Urinary bladder (tissue), 3 donors: ENCODE measurements at regions not wholly inside any gene's neighbourhood (a gene's known extent, or its start where the extent isn't known, plus 50 kb on each side); places are given as distances from the start of the nearest gene placed in this dataset.

Experiments
- DNase-seq: peaks from one replicate; pipeline ENCODE4 v3.0.0-alpha.2; 2015; ENCODE audit errors: extremely low spot score
- H3K27ac ChIP-seq: one replicate; pipeline ENCODE4 v1.5.1; 2013; ENCODE audit warnings: low read depth, mild to moderate bottlenecking, moderate library complexity
- H3K36me3 ChIP-seq: one replicate; pipeline ENCODE4 v1.6.1; 2013; ENCODE audit warnings: mild to moderate bottlenecking, moderate library complexity; ENCODE audit not compliant: insufficient read depth
- H3K4me1 ChIP-seq: one replicate; pipeline ENCODE4 v1.6.1; 2013; ENCODE audit warnings: mild to moderate bottlenecking, moderate library complexity; ENCODE audit not compliant: insufficient read depth
- H3K4me3 ChIP-seq: one replicate; pipeline ENCODE4 v1.5.1; 2013; ENCODE audit warnings: low read depth, low read length
- WGBS: extraction: QIAGEN DNeasy Blood & Tissue Kit; methylation state at CpG from one replicate; pipeline ENCODE4 v1.1.7; 2013; 5-methylcytosine and 5-hydroxymethylcytosine counted together
- donor health status: healthy with polysubstance abuse.
- donor health status: healthy.

DNA sequence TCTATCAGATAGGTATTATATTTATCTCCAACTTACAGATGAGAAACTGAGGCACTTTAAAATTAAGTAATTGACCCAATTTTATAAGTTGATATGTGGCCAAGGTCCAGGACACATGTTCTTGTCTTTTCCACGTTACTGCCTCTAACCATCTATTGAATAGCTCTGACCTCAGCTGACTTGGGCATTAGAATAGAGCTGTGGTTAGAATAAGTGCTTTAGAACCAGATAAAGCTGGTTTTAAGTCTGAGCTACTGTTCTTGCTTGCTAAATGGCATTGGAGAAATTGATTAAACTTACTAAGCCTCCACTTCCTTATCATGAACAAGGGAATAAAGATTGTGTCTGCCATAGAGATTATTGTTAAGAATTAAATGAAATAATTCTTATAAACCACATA lies 147.8 kb upstream of the DTNBP1 start:
- Histone ChIP-seq H3K4me3 (no peak overlapping the region), H3K27ac (no peak overlapping the region), H3K36me3 (no peaks in the 10 kb centered on the region), H3K4me1 (no peaks in the 10 kb centered on the region)
- WGBS = 69% methylated on average over 1 of the region's 1 CpG
- no peak for DNase-seq

DNA sequence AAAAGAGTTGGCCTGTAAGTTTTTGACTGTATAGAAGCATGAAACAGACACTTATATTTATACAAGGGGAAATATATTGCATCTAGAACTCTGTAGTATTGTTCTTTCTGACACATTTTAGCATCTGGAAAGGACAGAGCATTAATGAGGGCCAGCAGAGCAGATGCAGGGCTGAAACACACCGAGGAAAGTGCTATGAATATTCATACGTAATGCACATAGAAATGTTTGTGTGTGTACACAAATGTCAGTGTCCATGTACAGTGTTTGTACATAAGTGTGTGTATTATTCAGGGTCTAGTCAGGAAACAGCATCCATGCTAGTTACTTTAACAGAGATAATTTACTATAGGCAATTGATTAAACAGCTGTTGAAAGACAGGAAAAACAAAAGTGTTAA lies 146.5 kb upstream of the DTNBP1 start:
- Histone ChIP-seq H3K4me3 (no peak overlapping the region), H3K27ac (no peak overlapping the region), H3K36me3 (no peaks in the 10 kb centered on the region), H3K4me1 (no peaks in the 10 kb centered on the region)
- DNase-seq = no peak
- WGBS = 86% methylated on average over 2 of the region's 2 CpGs

DNA sequence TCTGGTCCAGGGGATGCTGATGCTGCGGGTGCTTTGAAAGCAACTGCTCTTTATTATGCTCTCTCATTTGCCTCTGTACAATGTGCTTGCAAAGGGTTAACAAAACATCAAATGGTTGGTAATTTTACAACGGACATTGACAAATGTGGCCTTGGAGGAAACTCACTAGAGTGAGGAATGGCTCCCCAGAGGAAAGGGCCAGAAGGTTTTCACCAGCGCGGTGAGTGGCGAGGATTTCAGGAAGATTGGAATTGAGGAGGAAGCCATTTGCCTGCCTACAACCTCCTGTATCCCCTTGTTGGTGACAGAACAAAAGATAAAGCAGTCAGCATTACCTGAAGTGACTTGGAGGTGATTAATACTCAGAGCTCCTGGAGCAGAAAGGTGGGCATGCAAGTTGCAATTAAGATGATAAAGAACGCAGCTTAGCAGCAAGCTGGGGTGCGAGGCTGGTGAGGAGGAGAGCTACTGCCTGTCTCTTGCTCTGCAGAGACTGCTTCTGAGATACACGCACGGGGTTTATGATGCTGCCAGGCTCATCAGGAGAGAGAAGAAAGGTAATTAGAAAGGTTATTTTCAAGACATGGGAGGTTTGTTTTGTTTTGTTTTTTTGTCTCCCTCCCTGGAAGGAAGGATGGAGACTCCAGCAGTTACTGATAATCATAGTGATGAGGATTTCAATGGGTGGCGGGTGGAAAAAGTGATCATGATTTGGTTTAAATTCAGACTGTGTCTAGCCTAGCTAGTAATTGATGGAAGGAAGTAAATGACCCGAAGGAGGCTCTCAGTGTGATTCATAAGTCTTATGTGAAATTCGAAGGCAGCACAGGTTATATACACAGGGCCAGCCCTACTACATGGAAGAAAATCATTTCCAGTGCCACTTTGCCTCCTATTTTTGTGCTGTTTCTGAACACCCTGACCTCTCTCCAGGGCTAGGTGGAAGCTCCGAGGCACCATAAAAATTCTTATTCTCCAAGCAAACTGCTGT lies 141.6 kb upstream of the DTNBP1 start:
- no peaks in the 10 kb centered on the region for H3K4me1 ChIP-seq
- no peak overlapping the region for H3K4me3 ChIP-seq
- H3K36me3 ChIP-seq = no peaks in the 10 kb centered on the region
- DNase-seq = no peak
- no peak overlapping the region for H3K27ac ChIP-seq
- WGBS = 54% methylated on average over 13 of the region's 13 CpGs

DNA sequence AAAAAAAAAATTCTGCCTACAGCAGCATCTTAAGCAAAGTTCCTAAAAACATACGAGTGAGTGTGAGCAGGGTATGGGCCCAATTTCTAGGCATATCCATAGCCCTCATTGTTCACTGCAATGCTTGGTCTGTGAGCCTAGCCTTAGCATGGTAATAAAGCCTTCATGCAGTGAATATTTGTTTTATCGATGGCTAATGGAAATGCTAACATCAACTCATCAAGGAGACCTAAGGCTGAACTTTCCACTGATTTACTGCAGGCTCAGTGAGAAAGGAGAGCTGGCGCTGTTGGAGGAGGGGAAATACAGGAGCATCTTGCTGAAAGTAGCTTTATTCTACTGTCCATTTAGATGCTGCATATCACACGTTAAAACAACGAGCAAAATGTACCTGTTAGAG lies 139.6 kb upstream of the DTNBP1 start:
- Histone ChIP-seq H3K36me3 (no peaks in the 10 kb centered on the region), H3K27ac (no peak overlapping the region), H3K4me1 (no peaks in the 10 kb centered on the region), H3K4me3 (no peak overlapping the region)
- 70% methylated on average over 5 of the region's 5 CpGs for WGBS
- no peak for DNase-seq

DNA sequence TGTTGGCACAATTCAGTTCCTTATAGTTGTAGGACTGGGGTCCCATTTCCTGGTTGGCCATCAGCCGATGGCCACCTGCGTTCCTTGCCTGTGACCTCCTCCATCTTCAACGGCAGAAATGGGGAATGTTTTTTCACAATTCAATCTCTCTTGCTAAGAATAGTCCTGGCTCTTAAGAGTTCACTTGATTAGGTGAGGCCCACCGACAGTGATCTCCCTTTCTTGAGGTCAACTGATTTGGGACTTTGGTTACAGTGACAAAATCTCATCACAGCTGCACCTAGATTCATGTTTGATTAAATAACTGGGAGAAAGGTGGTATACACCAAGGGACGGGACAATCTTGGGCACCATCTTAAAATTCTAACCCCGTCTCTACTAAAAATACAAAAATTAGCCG lies 139.1 kb upstream of the DTNBP1 start:
- WGBS = 94% methylated on average over 7 of the region's 7 CpGs
- no peak for DNase-seq
- H3K4me1 ChIP-seq = no peaks in the 10 kb centered on the region
- H3K36me3 ChIP-seq = no peaks in the 10 kb centered on the region
- no peak overlapping the region for H3K27ac ChIP-seq
- H3K4me3 ChIP-seq = no peak overlapping the region

DNA sequence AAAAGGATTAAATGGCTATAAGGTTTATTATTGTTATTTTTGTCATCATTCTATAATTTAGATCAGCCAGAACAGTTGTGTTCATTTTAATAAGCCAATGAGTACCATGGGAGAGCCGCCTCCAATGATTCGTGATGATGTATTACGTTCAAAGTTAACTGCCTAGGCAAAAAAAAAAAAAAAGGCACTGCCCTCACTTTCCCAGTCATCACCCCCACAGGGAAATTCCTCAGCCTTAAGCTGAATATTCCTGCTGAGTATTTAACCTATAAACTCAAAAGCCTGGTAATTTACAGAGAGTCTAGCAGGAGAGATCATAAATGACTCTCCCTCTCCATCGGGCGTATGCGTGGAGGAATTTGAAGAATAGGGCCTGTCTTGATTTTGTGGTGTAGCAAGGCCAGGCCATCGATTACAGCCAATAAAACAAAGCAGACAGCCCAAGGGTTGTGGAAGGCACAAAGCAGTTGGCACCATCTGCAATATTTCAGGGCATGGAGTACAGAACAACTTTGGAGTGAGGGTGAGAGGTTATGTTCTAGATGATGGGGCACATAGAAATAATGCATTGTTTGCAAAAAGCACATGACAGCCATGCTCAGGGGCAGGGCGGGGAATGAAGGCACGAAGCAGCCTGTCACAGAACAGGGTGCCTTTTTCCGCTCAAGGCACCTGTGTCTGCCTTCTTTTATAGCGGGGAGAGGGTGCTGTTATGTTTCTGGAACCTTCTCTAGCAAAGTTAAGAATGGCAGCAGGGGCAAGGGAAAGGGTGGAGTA lies 138.2 kb upstream of the DTNBP1 start:
- Histone ChIP-seq H3K4me1 (no peaks in the 10 kb centered on the region), H3K36me3 (no peaks in the 10 kb centered on the region), H3K27ac (no peak overlapping the region), H3K4me3 (no peak overlapping the region)
- no peak for DNase-seq
- 84% methylated on average over 11 of the region's 11 CpGs for WGBS

DNA sequence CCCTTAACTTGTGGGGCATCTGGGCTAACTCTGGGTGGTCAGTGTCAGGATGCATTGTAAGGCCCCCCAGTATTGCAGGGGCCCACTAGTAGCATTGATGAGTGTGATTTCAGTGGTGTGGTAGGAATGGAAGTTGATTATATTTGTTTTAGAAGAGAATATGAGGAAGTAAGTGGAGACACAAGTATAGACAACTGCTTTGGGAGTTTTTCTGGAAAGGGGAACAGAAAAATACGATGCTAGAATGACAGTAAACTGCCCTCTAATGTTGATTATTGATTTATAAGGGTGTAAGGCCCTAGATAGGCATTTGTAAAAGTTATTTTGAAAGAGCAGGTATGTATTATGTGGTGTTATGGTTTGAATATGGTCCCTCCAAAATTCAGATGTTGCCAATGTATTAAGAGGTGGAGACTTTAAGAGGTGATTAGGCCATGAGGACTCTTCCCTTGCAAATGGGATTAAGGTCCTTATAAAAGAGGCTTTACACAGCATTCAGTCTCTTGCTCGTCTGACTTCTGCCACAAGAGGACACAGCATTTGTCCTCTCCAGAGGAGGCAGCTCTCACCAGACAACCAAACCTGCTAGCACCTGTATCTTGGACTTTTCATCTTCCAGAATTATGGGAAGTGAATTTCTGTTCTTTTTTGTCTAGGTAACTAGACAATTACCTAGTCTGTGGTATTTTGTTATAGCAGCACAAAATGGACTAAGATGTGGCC lies 135.9 kb upstream of the DTNBP1 start:
- 82% methylated on average over 2 of the region's 2 CpGs for WGBS
- no peak for DNase-seq

DNA sequence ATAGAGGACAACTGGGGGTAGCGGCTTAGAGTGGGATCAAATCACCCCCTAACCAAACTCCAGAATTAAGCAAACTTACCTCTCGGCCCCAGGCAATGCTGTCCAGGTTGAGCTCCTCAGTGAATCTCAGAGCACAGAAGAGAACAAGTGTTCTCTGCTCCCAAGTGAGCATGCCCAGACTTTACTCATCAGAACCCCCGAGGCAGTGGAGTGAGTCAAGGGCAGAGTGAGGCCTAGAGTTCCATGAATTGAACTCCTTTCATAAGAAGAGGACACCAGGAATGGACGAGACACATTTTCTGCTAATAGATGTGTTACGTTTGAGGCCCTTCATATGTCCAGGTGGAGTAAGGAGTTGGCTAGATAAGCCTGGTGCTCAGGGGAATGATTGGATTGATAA lies 134.0 kb upstream of the DTNBP1 start:
- WGBS = 94% methylated on average over 5 of the region's 5 CpGs
- Histone ChIP-seq H3K36me3 (no peaks in the 10 kb centered on the region), H3K27ac (no peak overlapping the region), H3K4me1 (no peaks in the 10 kb centered on the region), H3K4me3 (no peak overlapping the region)
- no peak for DNase-seq

More for the DNA sequence above, 135.9 kb upstream of the DTNBP1 start:
- Histone ChIP-seq H3K27ac (no peak overlapping the region), H3K4me1 (no peaks in the 10 kb centered on the region), H3K36me3 (no peaks in the 10 kb centered on the region), H3K4me3 (no peak overlapping the region)

DNA sequence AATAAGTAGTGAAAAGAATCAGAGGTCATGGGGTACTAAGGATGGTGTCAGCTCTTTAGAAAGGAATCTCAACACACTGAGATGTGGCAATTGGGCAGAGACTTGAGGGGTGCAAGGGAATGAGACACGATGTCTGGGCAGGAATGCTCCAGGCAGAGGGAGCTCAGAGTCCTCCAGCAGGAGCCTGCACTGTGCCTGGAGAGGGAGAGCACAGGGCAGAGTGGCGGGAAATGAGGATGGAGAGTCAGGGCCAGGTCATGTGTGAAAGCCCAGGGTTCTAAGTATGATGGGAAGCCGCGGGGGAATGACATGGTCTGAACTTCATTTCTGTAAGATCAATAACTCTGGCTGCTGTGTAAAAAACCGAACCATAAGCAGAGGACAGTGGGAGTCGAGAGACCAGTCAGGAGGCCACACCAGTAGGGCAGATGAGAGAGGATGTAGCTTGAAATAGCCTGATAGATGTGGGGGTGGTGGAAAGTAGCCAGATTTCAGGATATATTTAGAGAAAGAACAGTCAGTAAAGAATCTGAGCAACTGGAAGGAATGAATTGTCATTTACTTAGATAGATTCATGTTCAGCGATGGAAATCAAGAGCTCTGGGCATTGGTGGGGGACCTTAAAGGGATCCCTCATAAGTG lies 133.4 kb upstream of the DTNBP1 start:
- H3K4me1 ChIP-seq = no peaks in the 10 kb centered on the region
- no peak for DNase-seq
- WGBS = 71% methylated on average over 7 of the region's 7 CpGs
- H3K27ac ChIP-seq = no peak overlapping the region
- no peaks in the 10 kb centered on the region for H3K36me3 ChIP-seq
- H3K4me3 ChIP-seq = no peak overlapping the region

DNA sequence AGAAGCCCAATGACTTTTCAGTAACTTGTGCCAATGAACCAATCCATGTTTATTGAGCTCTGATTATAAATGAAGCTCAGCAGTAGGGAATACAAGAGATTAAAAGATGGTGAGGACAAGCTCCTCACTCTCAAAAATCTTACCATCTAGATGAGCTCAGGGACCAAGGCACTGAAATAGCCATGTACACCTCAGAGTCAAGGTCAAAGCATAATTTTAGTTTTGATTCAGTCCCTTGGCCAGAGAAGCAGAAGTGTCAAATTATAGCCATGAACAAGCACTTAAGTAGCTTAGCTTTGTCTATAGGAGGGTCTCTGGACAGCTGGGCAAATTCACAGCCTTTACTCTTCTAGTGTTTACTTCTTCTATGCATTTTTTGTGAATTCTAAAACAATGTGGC lies 131.0 kb upstream of the DTNBP1 start:
- Histone ChIP-seq H3K4me1 (no peaks in the 10 kb centered on the region), H3K36me3 (no peaks in the 10 kb centered on the region), H3K4me3 (no peak overlapping the region), H3K27ac (no peak overlapping the region)
- DNase-seq = no peak

DNA sequence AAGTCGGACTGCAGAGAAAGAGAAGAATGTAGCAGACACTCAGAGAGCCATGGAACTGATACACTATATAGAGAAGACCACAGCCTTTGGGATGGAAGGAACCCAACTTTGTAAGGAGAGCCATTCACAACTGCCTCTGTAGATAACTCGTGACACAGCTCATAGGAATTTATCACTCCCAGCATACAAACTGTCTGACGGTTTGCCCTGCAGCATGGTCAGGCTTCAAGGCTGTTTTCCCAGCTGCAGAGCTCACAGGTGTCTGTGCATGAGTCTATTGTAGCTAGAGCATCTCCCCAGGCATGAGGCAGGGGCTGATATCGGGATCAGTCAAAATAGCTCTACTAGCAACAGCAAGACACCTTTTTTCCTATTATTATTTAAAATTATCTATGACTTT lies 130.5 kb upstream of the DTNBP1 start:
- H3K4me3 ChIP-seq = no peak overlapping the region
- H3K27ac ChIP-seq = no peak overlapping the region
- DNase-seq = no peak
- 54% methylated on average over 4 of the region's 4 CpGs for WGBS
- H3K36me3 ChIP-seq = no peaks in the 10 kb centered on the region
- no peaks in the 10 kb centered on the region for H3K4me1 ChIP-seq

DNA sequence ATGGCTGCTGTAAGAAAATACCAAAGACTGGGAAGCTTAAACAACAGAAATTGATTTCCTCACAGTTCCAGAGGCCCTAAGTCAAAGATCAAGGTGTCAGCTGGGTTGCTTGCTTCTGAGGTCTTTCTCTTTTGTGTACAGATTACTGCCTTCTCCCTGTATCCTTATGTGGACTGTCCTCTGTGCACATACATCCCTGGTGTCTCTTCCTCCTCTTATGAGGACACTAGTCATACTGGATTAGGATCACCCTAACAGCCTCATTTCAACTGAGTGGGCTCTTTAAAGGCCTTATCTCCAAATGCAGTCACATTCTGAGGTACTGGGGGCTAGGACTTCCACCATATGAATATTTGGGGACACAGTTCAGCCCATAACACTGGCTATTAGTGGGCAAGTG lies 130.0 kb upstream of the DTNBP1 start:
- Histone ChIP-seq H3K4me1 (no peaks in the 10 kb centered on the region), H3K27ac (no peak overlapping the region), H3K36me3 (no peaks in the 10 kb centered on the region), H3K4me3 (no peak overlapping the region)
- DNase-seq = no peak

DNA sequence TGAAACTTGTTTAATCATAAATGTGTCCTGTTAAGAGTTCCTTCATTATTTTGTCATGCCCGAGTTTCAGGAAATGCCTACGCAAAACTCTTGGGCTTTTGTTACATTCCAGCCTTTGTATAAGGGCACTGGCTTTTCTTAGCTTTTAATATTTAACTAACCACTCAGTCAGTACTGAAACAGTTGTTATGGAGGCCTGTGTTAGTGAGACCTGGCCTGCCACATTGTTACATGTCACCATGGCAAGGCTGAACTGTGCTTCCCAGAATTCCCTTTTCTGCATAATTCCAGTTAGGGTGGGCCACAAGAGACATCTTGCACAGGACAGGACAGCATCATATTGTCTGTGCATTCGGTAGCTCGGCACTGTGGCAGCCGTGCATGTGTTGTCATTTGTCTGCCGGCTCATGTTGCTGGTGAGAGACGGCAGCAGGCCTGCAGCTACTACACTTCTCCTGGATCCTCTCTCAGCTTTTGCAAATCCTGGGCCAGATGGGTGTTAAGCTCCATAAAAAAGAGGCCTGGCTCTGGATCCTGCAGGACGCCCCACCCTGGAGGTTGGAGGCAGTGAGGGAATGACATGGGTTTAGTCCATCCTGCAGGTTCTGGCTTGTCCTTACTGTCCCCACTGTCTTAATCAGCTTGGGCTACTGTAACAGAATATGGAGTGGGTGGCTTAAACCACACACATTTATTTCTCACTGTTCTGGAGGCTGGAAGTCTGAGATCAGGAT lies 128.8 kb upstream of the DTNBP1 start:
- Histone ChIP-seq H3K4me1 (no peaks in the 10 kb centered on the region), H3K36me3 (no peaks in the 10 kb centered on the region), H3K27ac (no peak overlapping the region), H3K4me3 (no peak overlapping the region)
- 81% methylated on average over 8 of the region's 8 CpGs for WGBS
- no peak for DNase-seq
